ENCODE measurements at regions not wholly inside any gene's neighbourhood (a gene's known extent, or its start where the extent isn't known, plus 50 kb on each side); places are given as distances from the start of the nearest gene placed in this dataset.
"Not testable (repeated sequence)": the region's sequence is repeated elsewhere in the genome, so short reads cannot be mapped to it uniquely, and the experiment has no call there.

- not testable (repeated sequence) for DNase-seq (ENCODE audit: low read depth)
These were observed 70.9 kb downstream of the NPIPA5 start for GRCh38 chr16:15307184-15307583.

GRCh38 chr16:15305889-15306288 lies 72.2 kb downstream of the NPIPA5 start:
- not testable (repeated sequence) for DNase-seq (ENCODE audit: low read depth)

GRCh38 chr16:15303667-15304324 lies 74.3 kb downstream of the NPIPA5 start:
- not testable (repeated sequence) for DNase-seq (ENCODE audit: low read depth)

- not testable (repeated sequence) for DNase-seq (ENCODE audit: low read depth)
These were observed 81.0 kb downstream of the NPIPA5 start for GRCh38 chr16:15297104-15297503.

- DNase-seq (ENCODE audit: low read depth) = not testable (repeated sequence)
These were observed 103.3 kb downstream of the NPIPA5 start for GRCh38 chr16:15274796-15275195.

DNA sequence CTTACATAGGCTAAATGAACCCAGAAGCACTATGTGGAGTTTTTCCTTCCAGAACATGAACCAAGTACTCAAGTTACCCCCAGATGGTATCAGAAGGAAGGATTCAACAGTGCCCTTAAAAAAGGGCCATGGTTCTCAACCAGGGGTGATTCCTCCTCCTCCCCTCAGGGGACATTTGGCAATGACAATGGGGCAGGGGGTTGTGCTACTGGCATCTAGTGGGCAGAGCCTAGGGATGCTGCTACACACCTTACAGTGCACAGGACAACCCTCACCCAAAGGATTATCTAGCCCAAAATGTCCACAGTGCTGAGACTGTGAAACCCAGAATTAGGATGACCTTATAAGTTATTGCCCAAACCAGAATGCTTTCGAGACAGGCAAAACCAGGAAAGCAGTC lies 104.1 kb downstream of the NPIPA5 start:
- DNase-seq (ENCODE audit: low read depth) = not testable (repeated sequence)

GRCh38 chr16:15266941-15267340 lies 111.2 kb downstream of the NPIPA5 start:
- not testable (repeated sequence) for DNase-seq (ENCODE audit: low read depth)

DNA sequence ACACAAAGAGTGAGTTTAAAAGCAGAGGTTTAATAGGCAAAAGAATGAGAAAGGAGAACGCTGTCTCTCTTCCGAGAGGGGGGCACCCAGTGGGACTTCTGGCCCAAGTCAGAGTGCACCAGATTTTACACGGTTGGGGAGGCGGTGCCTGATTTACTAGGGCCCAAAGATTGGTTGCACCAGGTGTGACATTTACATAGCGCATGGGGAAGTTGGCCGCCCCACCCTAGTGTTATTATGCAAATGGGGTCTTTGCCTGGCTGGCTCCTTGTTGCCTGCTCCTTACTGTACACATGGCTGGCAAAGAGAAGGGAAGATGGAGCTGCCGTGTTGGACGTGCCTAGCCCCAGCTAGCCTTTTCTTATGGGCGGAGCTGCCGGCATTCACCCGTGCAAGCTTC lies 115.9 kb downstream of the NPIPA5 start:
- DNase-seq (ENCODE audit: low read depth) = not testable (repeated sequence)

DNA sequence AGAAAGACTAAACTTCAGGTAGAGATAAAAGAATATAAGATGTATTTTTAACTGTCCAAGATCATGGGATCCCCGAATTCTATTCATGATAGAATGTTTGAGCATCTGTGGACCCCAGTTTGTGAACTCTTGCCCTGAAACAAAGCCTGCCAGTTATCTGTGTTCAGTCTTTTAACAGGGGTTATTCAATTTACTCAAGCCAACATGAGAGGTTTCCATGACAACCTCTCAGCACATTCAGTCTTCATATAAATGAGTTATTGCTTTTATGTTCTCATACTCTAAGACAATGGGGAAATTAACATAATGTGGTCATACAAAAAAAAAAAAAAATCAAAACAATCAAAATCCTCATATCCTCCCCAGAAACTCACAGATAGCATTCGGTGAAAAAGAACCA lies 130.1 kb downstream of the NPIPA5 start:
- DNase-seq (ENCODE audit: low read depth) = not testable (repeated sequence)

DNA sequence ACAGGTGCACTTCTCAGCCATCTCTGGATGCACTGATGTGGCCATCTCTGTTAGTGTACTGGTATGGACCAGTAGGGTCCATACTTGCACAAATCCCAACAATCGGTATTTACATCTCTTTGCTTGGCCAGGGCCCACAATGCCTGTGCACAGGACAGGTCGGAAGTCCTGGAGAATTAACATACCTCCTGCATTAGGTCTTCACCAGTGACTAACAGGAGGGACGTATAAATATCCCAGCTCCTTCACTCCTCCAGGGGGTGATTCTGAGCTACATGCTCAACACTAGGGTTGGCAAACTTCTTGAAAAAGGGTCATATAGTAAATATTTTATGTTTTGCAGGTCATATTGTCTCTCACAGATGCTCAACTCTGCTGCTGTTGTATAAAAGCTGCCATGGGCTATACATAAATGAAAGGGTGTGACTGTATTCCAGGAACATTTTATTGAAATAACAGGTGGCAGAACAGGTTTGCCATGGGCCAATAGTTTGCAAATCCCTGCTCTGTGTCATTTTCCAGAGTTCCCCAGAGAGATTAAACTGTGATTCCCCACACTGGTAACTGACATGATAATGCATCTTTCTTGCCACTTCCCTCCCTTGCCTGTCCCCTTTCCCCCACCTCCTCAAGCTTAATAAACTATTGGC lies 141.3 kb downstream of the NPIPA5 start:
- DNase-seq (ENCODE audit: low read depth) = not testable (repeated sequence)

- DNase-seq (ENCODE audit: low read depth) = not testable (repeated sequence)
These were observed 141.1 kb upstream of the RRN3 start for GRCh38 chr16:15235140-15235539.

- not testable (repeated sequence) for DNase-seq (ENCODE audit: low read depth)
These were observed 140.6 kb upstream of the RRN3 start for GRCh38 chr16:15234702-15235101.

GRCh38 chr16:15230432-15230831 lies 136.4 kb upstream of the RRN3 start:
- not testable (repeated sequence) for DNase-seq (ENCODE audit: low read depth)

GRCh38 chr16:15229661-15230060 lies 135.6 kb upstream of the RRN3 start:
- not testable (repeated sequence) for DNase-seq (ENCODE audit: low read depth)

GRCh38 chr16:15224651-15225050 lies 130.6 kb upstream of the RRN3 start:
- DNase-seq (ENCODE audit: low read depth) = not testable (repeated sequence)

- DNase-seq (ENCODE audit: low read depth) = not testable (repeated sequence)
These were observed 129.3 kb upstream of the RRN3 start for GRCh38 chr16:15223398-15223797.

GRCh38 chr16:15219679-15220615 lies 125.9 kb upstream of the RRN3 start:
- DNase-seq (ENCODE audit: low read depth) = peak; percentile 7

DNA sequence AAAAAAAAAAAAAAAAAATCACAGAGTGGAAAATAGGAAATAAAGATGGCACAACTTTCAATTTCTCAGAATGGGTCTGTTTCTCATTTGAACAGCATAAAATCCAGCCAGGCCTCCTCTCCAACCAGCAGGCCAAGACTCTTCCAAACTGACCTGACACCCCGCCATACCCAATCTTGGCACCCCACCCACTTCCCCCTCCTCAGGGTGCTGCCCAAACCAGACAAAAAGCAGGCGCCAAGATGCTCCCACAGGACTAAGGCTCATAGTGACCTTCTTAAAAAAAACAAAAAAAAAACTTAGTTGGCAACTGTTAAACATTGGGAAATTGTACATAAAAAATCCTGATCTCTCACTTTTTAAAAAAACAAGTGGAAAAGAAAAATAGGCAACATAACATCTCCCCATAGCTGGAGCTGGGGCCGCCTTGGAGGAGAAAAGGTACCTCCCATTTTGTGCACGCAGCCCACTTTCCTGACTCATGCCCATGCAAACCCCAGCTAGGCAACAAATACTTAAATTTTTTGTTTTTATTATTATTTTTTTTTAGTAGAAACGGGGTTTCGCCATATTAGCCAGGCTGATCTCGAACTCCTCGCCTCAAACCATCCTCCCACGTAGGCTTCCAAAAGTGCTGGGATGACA lies 124.9 kb upstream of the RRN3 start:
- DNase-seq (ENCODE audit: low read depth) = not testable (repeated sequence)

DNA sequence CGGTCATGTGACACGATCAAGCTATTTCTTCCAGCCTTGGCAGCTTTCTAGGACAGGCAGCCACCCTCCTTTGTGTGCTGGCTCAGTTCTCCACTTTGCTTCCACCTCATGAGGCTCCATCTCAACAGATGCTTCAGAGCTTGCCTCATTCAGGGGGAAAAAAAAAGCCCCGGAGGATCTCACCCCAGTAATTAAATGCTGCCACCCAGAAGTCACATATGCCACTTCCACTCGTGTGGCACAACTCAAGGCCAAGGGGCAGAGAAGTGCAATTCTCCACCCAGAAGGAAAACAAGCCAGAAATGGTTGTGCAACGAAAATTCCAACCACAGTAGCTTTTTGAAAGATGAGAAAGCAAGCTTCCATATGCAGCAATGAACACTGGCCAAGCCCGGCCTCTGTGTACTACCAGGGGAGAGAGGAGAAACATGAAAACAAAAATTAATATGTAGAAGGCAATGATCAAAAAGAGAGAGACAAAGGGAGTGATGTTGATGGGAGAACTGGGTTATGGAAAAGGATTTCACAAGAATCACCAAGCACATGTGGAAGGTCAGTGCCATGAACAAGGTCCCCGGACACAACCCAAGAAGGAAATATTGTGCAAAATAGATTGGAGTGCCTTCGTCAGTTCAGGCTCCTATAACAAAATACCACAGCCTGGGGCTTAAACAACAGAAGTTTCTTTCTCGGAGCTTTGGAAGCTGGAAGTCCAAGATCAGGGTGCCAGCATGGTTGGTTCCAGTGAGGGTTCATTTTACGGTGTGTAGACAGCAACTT lies 113.3 kb upstream of the RRN3 start:
- DNase-seq (ENCODE audit: low read depth) = not testable (repeated sequence)

- DNase-seq (ENCODE audit: low read depth) = not testable (repeated sequence)
These were observed 112.4 kb upstream of the RRN3 start for GRCh38 chr16:15206439-15206838.

DNA sequence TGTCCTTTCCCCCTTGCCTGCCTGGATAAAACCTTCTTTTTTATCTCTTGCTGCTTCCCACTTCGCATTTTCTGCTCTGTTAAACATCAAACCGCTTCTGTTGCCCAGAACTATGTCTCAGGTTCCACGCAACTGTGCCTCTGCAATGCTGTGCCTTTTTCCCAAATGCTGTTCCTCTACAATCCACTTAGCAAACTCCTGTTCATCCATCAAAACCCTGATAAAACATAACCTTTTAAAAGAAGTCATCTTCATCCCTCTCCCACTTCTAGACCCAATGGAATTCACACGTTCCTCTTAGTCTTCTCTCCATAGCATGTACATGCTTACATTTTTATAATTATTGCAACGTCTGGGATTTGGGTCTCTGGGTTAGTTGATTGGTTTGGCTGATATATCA lies 111.9 kb upstream of the RRN3 start:
- DNase-seq (ENCODE audit: low read depth) = not testable (repeated sequence)

Measured in ELR (cell line).